ENCODE measurements at regions not wholly inside any gene's neighbourhood (a gene's known extent, or its start where the extent isn't known, plus 50 kb on each side); places are given as distances from the start of the nearest gene placed in this dataset.

- DNase-seq (ENCODE audit: low read depth), result no peak
Observed at GRCh38 chr12:125271892-125272291, 206.7 kb downstream of the AACS start.

- no peak for DNase-seq (ENCODE audit: low read depth)
Observed at GRCh38 chr12:125272383-125272933, 207.2 kb downstream of the AACS start.

GRCh38 chr12:125276567-125276966, 211.3 kb downstream of the AACS start:
- DNase-seq (ENCODE audit: low read depth), result no peak

- no peak for DNase-seq (ENCODE audit: low read depth)
Observed at GRCh38 chr12:125280482-125281377, 215.5 kb downstream of the AACS start.

- DNase-seq (ENCODE audit: low read depth), result no peak
Observed at GRCh38 chr12:125282921-125283320, 217.7 kb downstream of the AACS start.

GRCh38 chr12:125283521-125283920, 218.3 kb downstream of the AACS start:
- DNase-seq (ENCODE audit: low read depth), result no peak

GRCh38 chr12:125284087-125284486, 218.9 kb downstream of the AACS start:
- DNase-seq (ENCODE audit: low read depth), result no peak

GRCh38 chr12:125284945-125285685, 219.9 kb downstream of the AACS start:
- DNase-seq (ENCODE audit: low read depth), result no peak

GRCh38 chr12:125286005-125286727, 220.9 kb downstream of the AACS start:
- no peak for DNase-seq (ENCODE audit: low read depth)

- no peak for DNase-seq (ENCODE audit: low read depth)
Observed at GRCh38 chr12:125287155-125287847, 222.1 kb downstream of the AACS start.

- no peak for DNase-seq (ENCODE audit: low read depth)
Observed at GRCh38 chr12:125288931-125289928, 224.0 kb downstream of the AACS start.

GRCh38 chr12:125289970-125290369, 224.7 kb downstream of the AACS start:
- DNase-seq (ENCODE audit: low read depth), result no peak

GRCh38 chr12:125292700-125293099, 227.5 kb downstream of the AACS start:
- no peak for DNase-seq (ENCODE audit: low read depth)

GRCh38 chr12:125295550-125295949, 230.3 kb downstream of the AACS start:
- DNase-seq (ENCODE audit: low read depth), result no peak

GRCh38 chr12:125296701-125297100, 231.5 kb downstream of the AACS start:
- no peak for DNase-seq (ENCODE audit: low read depth)

- DNase-seq (ENCODE audit: low read depth), result no peak
Observed at GRCh38 chr12:125299840-125300239, 234.6 kb downstream of the AACS start.

- no peak for DNase-seq (ENCODE audit: low read depth)
Observed at GRCh38 chr12:125300249-125300648, 235.0 kb downstream of the AACS start.

GRCh38 chr12:125303337-125303736, 238.1 kb downstream of the AACS start:
- DNase-seq (ENCODE audit: low read depth), result no peak

GRCh38 chr12:125304029-125304428, 238.8 kb downstream of the AACS start:
- DNase-seq (ENCODE audit: low read depth), result no peak

GRCh38 chr12:125305231-125305630, 240.0 kb downstream of the AACS start:
- DNase-seq (ENCODE audit: low read depth), result no peak
